NCI-H1694 treated with DMSO at 0.1 percent for 48 hours (cell line): ENCODE measurements at regions not wholly inside any gene's neighbourhood (a gene's known extent, or its start where the extent isn't known, plus 50 kb on each side); places are given as distances from the start of the nearest gene placed in this dataset.

ENCODE experiments used
- DNase-seq: peaks from one replicate; lab custom pipeline; 2025; lab: John Stamatoyannopoulos, UW

GRCh38 chr5:10849278-10849677, 88.2 kb upstream of the DAP start:
- DNase-seq = no peak

GRCh38 chr5:10844016-10844415, 83.0 kb upstream of the DAP start:
- no peak for DNase-seq

- DNase-seq = no peak
Measured at GRCh38 chr5:10842823-10843222, 81.8 kb upstream of the DAP start.

GRCh38 chr5:10839916-10840599, 79.0 kb upstream of the DAP start:
- DNase-seq = no peak

GRCh38 chr5:10839118-10839517, 78.1 kb upstream of the DAP start:
- DNase-seq = no peak

GRCh38 chr5:10838038-10838437, 77.0 kb upstream of the DAP start:
- no peak for DNase-seq

- no peak for DNase-seq
Measured at GRCh38 chr5:10836986-10837385, 76.0 kb upstream of the DAP start.

GRCh38 chr5:10834695-10835094, 73.7 kb upstream of the DAP start:
- no peak for DNase-seq

GRCh38 chr5:10832987-10833386, 72.0 kb upstream of the DAP start:
- no peak for DNase-seq

- no peak for DNase-seq
Measured at GRCh38 chr5:10832421-10832820, 71.4 kb upstream of the DAP start.

- no peak for DNase-seq
Measured at GRCh38 chr5:10831419-10831818, 70.4 kb upstream of the DAP start.

- DNase-seq = no peak
Measured at GRCh38 chr5:10828241-10828640, 67.2 kb upstream of the DAP start.

GRCh38 chr5:10827571-10827970, 66.5 kb upstream of the DAP start:
- DNase-seq = no peak

GRCh38 chr5:10826971-10827370, 65.9 kb upstream of the DAP start:
- DNase-seq = no peak

GRCh38 chr5:10825897-10826644, 65.0 kb upstream of the DAP start:
- DNase-seq = no peak

- DNase-seq = no peak
Measured at GRCh38 chr5:10812218-10812617, 51.2 kb upstream of the DAP start.
